Uterus (tissue), 3 donors: ENCODE measurements at regions not wholly inside any gene's neighbourhood (a gene's known extent, or its start where the extent isn't known, plus 50 kb on each side); places are given as distances from the start of the nearest gene placed in this dataset.

Experiments used
- DNase-seq, 2 donors: peaks; one replicate each; pipeline ENCODE4 v3.0.0-alpha.2; 2019 to 2020
- H3K27ac ChIP-seq, 2 donors: fragments of 200-600 bp; sonication (generic); 1 replicate in 1 of 2; 2 replicates in 1 of 2; pipeline ENCODE4 v1.5.1; 2016 to 2018
- H3K27me3 ChIP-seq, 2 donors: fragments of 200-600 bp; sonication (generic); one replicate each; pipeline ENCODE4 v1.5.1; 2018 to 2019; ENCODE audit warnings: control low read depth in 1 of 2
- H3K36me3 ChIP-seq, 2 donors: fragments of 200-600 bp; sonication (generic); one replicate each; pipeline ENCODE4 v1.5.1; 2019; ENCODE audit warnings: control low read depth in 1 of 2
- H3K4me1 ChIP-seq, 2 donors: fragments of 200-600 bp; sonication (generic); one replicate each; pipeline ENCODE4 v1.5.1; 2018 to 2019; ENCODE audit warnings: control low read depth in 1 of 2
- H3K4me3 ChIP-seq, 2 donors: fragments of 200-600 bp; sonication (generic); 1 replicate in 1 of 2; 2 replicates in 1 of 2; pipeline ENCODE4 v1.5.1; 2018 to 2019; ENCODE audit warnings: mild to moderate bottlenecking in 1 of 2
- H3K9me3 ChIP-seq, 2 donors: fragments of 200-600 bp; sonication (generic); one replicate each; pipeline ENCODE4 v1.5.1; 2019; ENCODE audit warnings: control low read depth in 1 of 2
- POLR2A ChIP-seq, 2 donors: fragments of 450-650 bp; IDR thresholded peaks; one replicate each; pipeline ENCODE4 v1.6.1; 2016; ENCODE audit warnings: antibody characterized with exemption in 2 of 2, mild to moderate bottlenecking in 1 of 2, moderate library complexity in 1 of 2
- intact Hi-C: fragments of 100-400 bp; cut with DNase I; formaldehyde crosslinking; loops from one replicate; pipeline ENCODE4 v1.15.1; 2023; ENCODE audit warnings: low total_unique reads
- TF ChIP-seq, protein P1 (sequence below), 4 experiments: fragments of 200-600 bp in 2 of 4; fragments of 450-650 bp in 2 of 4; sonication (generic) in 2 of 4; IDR thresholded peaks; one replicate each; pipeline ENCODE4 v1.5.1; 2016 to 2019; ENCODE audit warnings: antibody characterized with exemption in 4 of 4, mild to moderate bottlenecking in 2 of 4, moderate library complexity in 1 of 4
- donor health status: DM: yes; HTN: yes; CAD: no.

DNA sequence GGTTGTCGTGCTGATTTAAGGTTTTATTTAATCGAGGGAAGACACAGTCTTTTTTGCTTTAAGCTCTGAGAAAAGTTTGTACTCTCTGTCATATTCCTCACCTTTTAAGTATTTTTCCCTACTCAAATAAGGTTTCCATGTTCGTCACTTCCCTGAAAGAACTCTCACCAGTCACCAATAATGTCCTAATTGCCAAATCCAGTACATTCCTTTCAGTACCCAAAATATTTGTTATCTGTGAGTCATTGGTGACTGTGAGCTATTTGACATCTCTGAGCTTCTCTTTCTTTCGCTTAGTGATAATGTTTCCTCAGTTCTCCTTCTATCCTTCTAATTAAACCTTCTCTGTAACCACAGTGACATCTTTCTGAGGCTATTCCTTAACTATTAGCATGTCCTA lies 874.2 kb upstream of the ADGRL2 start:
- Histone ChIP-seq H3K9me3 (no peaks in the 10 kb centered on the region), H3K36me3 (no peaks in the 10 kb centered on the region), H3K27ac (no peak overlapping the region), H3K4me1 (no peaks in the 10 kb centered on the region), H3K27me3 (no peaks in the 10 kb centered on the region), H3K4me3 (no peak overlapping the region)
- TF ChIP-seq, protein P1, sequence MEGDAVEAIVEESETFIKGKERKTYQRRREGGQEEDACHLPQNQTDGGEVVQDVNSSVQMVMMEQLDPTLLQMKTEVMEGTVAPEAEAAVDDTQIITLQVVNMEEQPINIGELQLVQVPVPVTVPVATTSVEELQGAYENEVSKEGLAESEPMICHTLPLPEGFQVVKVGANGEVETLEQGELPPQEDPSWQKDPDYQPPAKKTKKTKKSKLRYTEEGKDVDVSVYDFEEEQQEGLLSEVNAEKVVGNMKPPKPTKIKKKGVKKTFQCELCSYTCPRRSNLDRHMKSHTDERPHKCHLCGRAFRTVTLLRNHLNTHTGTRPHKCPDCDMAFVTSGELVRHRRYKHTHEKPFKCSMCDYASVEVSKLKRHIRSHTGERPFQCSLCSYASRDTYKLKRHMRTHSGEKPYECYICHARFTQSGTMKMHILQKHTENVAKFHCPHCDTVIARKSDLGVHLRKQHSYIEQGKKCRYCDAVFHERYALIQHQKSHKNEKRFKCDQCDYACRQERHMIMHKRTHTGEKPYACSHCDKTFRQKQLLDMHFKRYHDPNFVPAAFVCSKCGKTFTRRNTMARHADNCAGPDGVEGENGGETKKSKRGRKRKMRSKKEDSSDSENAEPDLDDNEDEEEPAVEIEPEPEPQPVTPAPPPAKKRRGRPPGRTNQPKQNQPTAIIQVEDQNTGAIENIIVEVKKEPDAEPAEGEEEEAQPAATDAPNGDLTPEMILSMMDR (IDR thresholded peaks at IDR 0.05) = no peak
- no peak for TF ChIP-seq POLR2A (IDR thresholded peaks at IDR 0.05)
- intact Hi-C loops = no loop called here
- DNase-seq = no peak

DNA sequence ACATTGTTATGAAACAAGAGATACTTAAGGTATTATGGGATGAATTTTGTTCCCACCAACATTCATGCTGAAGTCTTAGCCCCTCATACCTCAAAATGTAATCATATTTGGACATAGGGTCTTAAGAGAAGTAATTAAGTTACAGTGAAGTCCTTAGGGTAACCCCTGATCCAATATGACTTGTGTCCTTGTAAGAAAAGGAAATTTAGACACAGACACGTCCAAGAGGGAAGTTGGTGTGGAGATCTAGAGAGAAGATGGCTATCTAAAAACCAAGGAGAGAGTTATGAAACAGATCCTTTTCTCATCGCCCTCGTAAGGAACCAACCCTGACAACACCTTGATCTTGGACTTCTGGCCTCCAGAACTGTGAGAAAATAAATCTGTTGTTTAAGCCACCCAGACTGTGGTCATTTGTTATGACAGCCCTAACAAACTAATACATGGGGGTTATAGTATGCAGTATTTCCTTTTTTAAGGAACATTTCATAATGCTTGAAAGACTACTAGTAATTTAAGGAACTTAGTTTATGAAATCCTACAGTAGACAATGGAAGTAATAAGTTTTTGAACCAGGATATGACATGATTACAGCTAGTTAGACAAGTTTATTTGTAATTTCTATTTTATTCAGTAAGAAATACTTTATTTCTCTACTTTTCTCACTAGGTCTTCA lies 875.5 kb upstream of the ADGRL2 start:
- no peaks in the 10 kb centered on the region for H3K27me3 ChIP-seq
- H3K4me3 ChIP-seq = no peak overlapping the region
- no peaks in the 10 kb centered on the region for H3K4me1 ChIP-seq
- intact Hi-C loops = no loop called here
- DNase-seq = no peak
- H3K36me3 ChIP-seq = no peaks in the 10 kb centered on the region
- H3K9me3 ChIP-seq = no peaks in the 10 kb centered on the region
- no peak overlapping the region for H3K27ac ChIP-seq
- TF ChIP-seq, protein P1 (IDR thresholded peaks at IDR 0.05) = no peak
- TF ChIP-seq POLR2A (IDR thresholded peaks at IDR 0.05) = no peak

DNA sequence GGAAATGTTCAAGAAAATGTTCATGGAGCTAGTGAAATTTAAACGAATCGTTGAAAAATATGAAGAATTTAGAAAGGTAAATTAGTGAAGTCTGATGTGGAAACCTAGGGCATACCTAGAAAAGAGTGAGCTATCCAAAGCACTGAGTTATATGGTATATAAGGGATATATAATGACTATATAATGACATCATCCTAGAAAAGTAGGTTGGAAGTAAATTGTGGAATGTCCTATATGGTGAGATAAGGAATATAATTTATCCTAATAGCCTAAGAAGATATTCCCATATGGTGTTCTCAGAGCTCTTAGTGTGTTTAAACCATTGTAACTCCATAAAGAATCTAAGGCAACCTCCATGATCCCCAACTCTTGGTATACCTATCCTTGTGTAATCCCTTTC lies 876.4 kb upstream of the ADGRL2 start:
- Histone ChIP-seq H3K9me3 (no peaks in the 10 kb centered on the region), H3K36me3 (no peaks in the 10 kb centered on the region), H3K4me3 (no peak overlapping the region), H3K27ac (no peak overlapping the region), H3K27me3 (no peaks in the 10 kb centered on the region), H3K4me1 (no peaks in the 10 kb centered on the region)
- DNase-seq = no peak
- intact Hi-C loops = no loop called here
- no peak for TF ChIP-seq POLR2A (IDR thresholded peaks at IDR 0.05)
- TF ChIP-seq, protein P1 (IDR thresholded peaks at IDR 0.05) = no peak

DNA sequence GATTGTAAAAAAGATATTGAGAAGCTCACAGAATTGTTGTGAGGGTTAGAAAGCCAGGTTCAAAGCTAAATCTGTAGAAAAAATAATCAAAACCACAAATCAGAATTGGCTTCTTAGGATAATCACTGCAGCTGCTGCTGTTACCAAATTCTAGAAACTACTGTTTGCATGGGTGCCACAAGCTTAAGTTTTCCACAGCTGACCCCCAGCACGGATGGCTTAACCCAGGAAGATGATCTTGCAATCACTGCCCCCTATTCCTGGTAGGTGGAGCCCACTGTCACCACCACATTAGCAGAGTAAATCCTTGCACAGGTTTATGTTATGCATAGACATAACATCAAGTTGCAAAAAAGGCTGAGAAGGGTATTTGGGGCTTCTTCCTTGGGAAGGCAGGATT lies 877.8 kb upstream of the ADGRL2 start:
- Histone ChIP-seq H3K9me3 (no peaks in the 10 kb centered on the region), H3K27me3 (no peaks in the 10 kb centered on the region), H3K27ac (no peak overlapping the region), H3K36me3 (no peaks in the 10 kb centered on the region), H3K4me1 (no peaks in the 10 kb centered on the region), H3K4me3 (no peak overlapping the region)
- TF ChIP-seq, protein P1 (IDR thresholded peaks at IDR 0.05) = no peak
- TF ChIP-seq POLR2A (IDR thresholded peaks at IDR 0.05) = no peak
- no peak for DNase-seq
- intact Hi-C loops = no loop called here

DNA sequence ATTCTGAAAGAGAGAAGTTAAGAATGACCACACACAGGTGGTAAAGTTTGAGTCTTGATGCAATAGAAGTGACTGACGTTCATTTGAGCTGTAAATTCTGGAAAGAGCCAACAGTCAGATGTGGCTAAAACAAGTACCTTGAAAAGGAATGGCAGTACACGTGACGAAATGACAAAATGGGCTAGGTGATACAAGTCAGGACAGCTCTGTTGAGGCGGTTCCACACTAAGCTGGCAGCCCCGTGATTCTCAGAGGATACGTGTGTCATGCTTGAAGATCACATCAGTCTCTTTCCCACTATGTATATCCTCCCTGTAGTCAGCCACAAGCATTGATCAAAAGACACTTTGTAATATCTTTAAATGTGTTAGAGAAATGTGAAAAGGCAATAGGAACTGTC lies 881.3 kb upstream of the ADGRL2 start:
- H3K4me3 ChIP-seq = no peak overlapping the region
- H3K27me3 ChIP-seq = no peaks in the 10 kb centered on the region
- H3K27ac ChIP-seq = no peak overlapping the region
- no peaks in the 10 kb centered on the region for H3K36me3 ChIP-seq
- DNase-seq = no peak
- intact Hi-C loops = no loop called here
- TF ChIP-seq, protein P1 (IDR thresholded peaks at IDR 0.05) = no peak
- TF ChIP-seq POLR2A (IDR thresholded peaks at IDR 0.05) = no peak
- H3K9me3 ChIP-seq = no peaks in the 10 kb centered on the region
- H3K4me1 ChIP-seq = no peaks in the 10 kb centered on the region
